Vagina (tissue), 2 donors: ENCODE measurements at regions not wholly inside any gene's neighbourhood (a gene's known extent, or its start where the extent isn't known, plus 50 kb on each side); places are given as distances from the start of the nearest gene placed in this dataset.

Source experiments
- DNase-seq, 2 donors: peaks; one replicate each; pipeline ENCODE4 v3.0.0-alpha.2; 2017; ENCODE audit errors: extremely low spot score in 2 of 2
- H3K27ac ChIP-seq: fragments of 200-600 bp; sonication (generic); one replicate; pipeline ENCODE4 v1.5.1; 2019
- H3K27me3 ChIP-seq: fragments of 200-600 bp; sonication (generic); one replicate; pipeline ENCODE4 v1.5.1; 2019
- H3K36me3 ChIP-seq, 2 donors: fragments of 200-600 bp; sonication (generic); one replicate each; pipeline ENCODE4 v1.5.1; 2017 to 2019
- H3K4me1 ChIP-seq: fragments of 200-600 bp; sonication (generic); one replicate; pipeline ENCODE4 v1.5.1; 2019
- H3K4me3 ChIP-seq, 2 donors: fragments of 200-600 bp; sonication (generic); 1 replicate in 1 of 2; 2 replicates in 1 of 2; pipeline ENCODE4 v1.5.1; 2016 to 2019
- H3K9me3 ChIP-seq: fragments of 200-600 bp; sonication (generic); one replicate; pipeline ENCODE4 v1.5.1; 2019
- CTCF ChIP-seq, 3 experiments: fragments of 450-650 bp in 2 of 3; fragments of 200-600 bp in 1 of 3; sonication (generic) in 1 of 3; IDR thresholded peaks; one replicate each; pipeline ENCODE4 v1.5.1; 2017 to 2019; ENCODE audit warnings: antibody characterized with exemption in 3 of 3, mild to moderate bottlenecking in 2 of 3, moderate library complexity in 2 of 3
- POLR2A ChIP-seq, 2 donors: fragments of 450-650 bp; IDR thresholded peaks; one replicate each; pipeline ENCODE4 v1.6.1; 2017; ENCODE audit warnings: antibody characterized with exemption in 2 of 2, mild to moderate bottlenecking in 2 of 2, moderate library complexity in 2 of 2
- POLR2AphosphoS5 ChIP-seq, 2 donors: sonication (generic); formaldehyde crosslinking; IDR thresholded peaks; one replicate each; pipeline ENCODE4 v1.9.0; 2017; ENCODE audit warnings: antibody characterized with exemption in 2 of 2, mild to moderate bottlenecking in 2 of 2, low read depth in 1 of 2; ENCODE audit not compliant: insufficient read depth in 1 of 2
- intact Hi-C: fragments of 100-400 bp; cut with DNase I; formaldehyde crosslinking; loops from one replicate; pipeline ENCODE4 v1.15.1; 2023

GRCh38 chr18:23311351-23312121 is 141.6 kb upstream of the RIOK3 start:
- Histone ChIP-seq H3K27me3 (no peaks in the 10 kb centered on the region), H3K36me3 (no peaks in the 10 kb centered on the region), H3K4me3 (no peak overlapping the region), H3K9me3 (no peaks in the 10 kb centered on the region), H3K4me1 (peaks cover 13% of the 10 kb centered on the region), H3K27ac (peak overlapping the region; percentile 43)
- intact Hi-C loops = no loop called here
- no peak for DNase-seq
- TF ChIP-seq POLR2AphosphoS5 (IDR thresholded peaks at IDR 0.05; ENCODE audit: insufficient read depth in 1 of 2, low read depth in 1 of 2) (no peak), CTCF (IDR thresholded peaks at IDR 0.05) (no peak), POLR2A (IDR thresholded peaks at IDR 0.05) (no peak)

- H3K27ac ChIP-seq = no peak overlapping the region
- no peaks in the 10 kb centered on the region for H3K9me3 ChIP-seq
- TF ChIP-seq POLR2AphosphoS5 (IDR thresholded peaks at IDR 0.05; ENCODE audit: insufficient read depth in 1 of 2, low read depth in 1 of 2) = no peak
- TF ChIP-seq POLR2A (IDR thresholded peaks at IDR 0.05) = no peak
- TF ChIP-seq CTCF (IDR thresholded peaks at IDR 0.05) = no peak
- no peaks in the 10 kb centered on the region for H3K36me3 ChIP-seq
- H3K4me3 ChIP-seq = no peak overlapping the region
- peaks cover under 1% of the 10 kb centered on the region for H3K4me1 ChIP-seq
- intact Hi-C loops = no loop called here
- no peaks in the 10 kb centered on the region for H3K27me3 ChIP-seq
- DNase-seq = no peak
Observed at GRCh38 chr18:23313379-23313778, 139.7 kb upstream of the RIOK3 start.

GRCh38 chr18:23314672-23315071 is 138.4 kb upstream of the RIOK3 start:
- Histone ChIP-seq H3K27ac (no peak overlapping the region), H3K36me3 (no peaks in the 10 kb centered on the region), H3K4me1 (no peaks in the 10 kb centered on the region), H3K4me3 (no peak overlapping the region), H3K9me3 (no peaks in the 10 kb centered on the region), H3K27me3 (no peaks in the 10 kb centered on the region)
- TF ChIP-seq POLR2A (IDR thresholded peaks at IDR 0.05) = no peak
- no peak for TF ChIP-seq POLR2AphosphoS5 (IDR thresholded peaks at IDR 0.05; ENCODE audit: insufficient read depth in 1 of 2, low read depth in 1 of 2)
- TF ChIP-seq CTCF (IDR thresholded peaks at IDR 0.05) = no peak
- DNase-seq = no peak
- intact Hi-C loops = no loop called here

GRCh38 chr18:23316316-23316715 is 136.8 kb upstream of the RIOK3 start:
- intact Hi-C loops = no loop called here
- Histone ChIP-seq H3K36me3 (no peaks in the 10 kb centered on the region), H3K4me3 (no peak overlapping the region), H3K27ac (no peak overlapping the region), H3K4me1 (no peaks in the 10 kb centered on the region), H3K9me3 (no peaks in the 10 kb centered on the region), H3K27me3 (no peaks in the 10 kb centered on the region)
- DNase-seq = no peak
- no peak for TF ChIP-seq CTCF (IDR thresholded peaks at IDR 0.05)
- no peak for TF ChIP-seq POLR2A (IDR thresholded peaks at IDR 0.05)
- no peak for TF ChIP-seq POLR2AphosphoS5 (IDR thresholded peaks at IDR 0.05; ENCODE audit: insufficient read depth in 1 of 2, low read depth in 1 of 2)

- intact Hi-C loops = no loop called here
- Histone ChIP-seq H3K4me3 (no peak overlapping the region), H3K27me3 (no peaks in the 10 kb centered on the region), H3K36me3 (no peaks in the 10 kb centered on the region), H3K27ac (no peak overlapping the region), H3K9me3 (no peaks in the 10 kb centered on the region), H3K4me1 (no peaks in the 10 kb centered on the region)
- TF ChIP-seq POLR2A (IDR thresholded peaks at IDR 0.05) (no peak), POLR2AphosphoS5 (IDR thresholded peaks at IDR 0.05; ENCODE audit: insufficient read depth in 1 of 2, low read depth in 1 of 2) (no peak), CTCF (IDR thresholded peaks at IDR 0.05) (no peak)
- no peak for DNase-seq
Observed at GRCh38 chr18:23316988-23317387, 136.1 kb upstream of the RIOK3 start.
